Testis (tissue), 2 donors: ENCODE measurements at regions not wholly inside any gene's neighbourhood (a gene's known extent, or its start where the extent isn't known, plus 50 kb on each side); places are given as distances from the start of the nearest gene placed in this dataset.

Experiments
- DNase-seq: peaks from one replicate; pipeline ENCODE4 v3.0.0-alpha.2; 2019
- H3K27ac ChIP-seq, 2 donors: fragments of 200-600 bp; sonication (generic); one replicate each; pipeline ENCODE4 v1.5.1; 2019
- H3K27me3 ChIP-seq: fragments of 200-600 bp; sonication (generic); one replicate; pipeline ENCODE4 v1.5.1; 2019
- H3K36me3 ChIP-seq: fragments of 200-600 bp; sonication (generic); one replicate; pipeline ENCODE4 v1.5.1; 2017; ENCODE audit warnings: low read depth; ENCODE audit errors: missing control alignments
- H3K4me1 ChIP-seq: fragments of 200-600 bp; sonication (generic); one replicate; pipeline ENCODE4 v1.5.1; 2019
- H3K4me3 ChIP-seq, 2 donors: fragments of 200-600 bp; sonication (generic); one replicate each; pipeline ENCODE4 v1.5.1; 2017 to 2019
- H3K9me3 ChIP-seq: fragments of 200-600 bp; sonication (generic); one replicate; pipeline ENCODE4 v1.5.1; 2017
- CTCF ChIP-seq, 3 experiments: fragments of 450-650 bp in 2 of 3; fragments of 200-600 bp in 1 of 3; sonication (generic) in 1 of 3; IDR thresholded peaks; one replicate each; pipeline ENCODE4 v1.5.1; 2016 to 2019; ENCODE audit warnings: antibody characterized with exemption in 3 of 3, mild to moderate bottlenecking in 2 of 3, moderate library complexity in 1 of 3
- POLR2A ChIP-seq: fragments of 450-650 bp; IDR thresholded peaks from one replicate; pipeline ENCODE4 v1.6.1; 2017; ENCODE audit warnings: antibody characterized with exemption, mild to moderate bottlenecking, moderate library complexity
- WGBS, 2 donors: methylation state at CpG; one replicate each; pipeline ENCODE4 v1.1.5; 2018; 5-methylcytosine and 5-hydroxymethylcytosine counted together
- intact Hi-C: fragments of 100-400 bp; cut with DNase I; formaldehyde crosslinking; loops from one replicate; pipeline ENCODE4 v1.15.1; 2023; ENCODE audit warnings: low total_unique reads
- small RNA-seq, 2 donors: library from RNA; depleted of rRNA; stranded (forward); fragments of <200 nt; gene quantifications; one replicate each; pipeline ENCODE3, GENCODE V24; 2016

GRCh38 chr11:62017878-62018655 is 50.6 kb upstream of the FTH1 start:
- Histone ChIP-seq H3K36me3 (no peaks in the 10 kb centered on the region), H3K27me3 (no peaks in the 10 kb centered on the region), H3K4me3 (no peak overlapping the region), H3K4me1 (no peaks in the 10 kb centered on the region), H3K27ac (no peak overlapping the region), H3K9me3 (no peaks in the 10 kb centered on the region)
- WGBS, 2 donors: 91 to 94% methylated on average over 15 of the region's 15 CpGs
- no peak for DNase-seq
- intact Hi-C loops: no loop called here
- no peak for TF ChIP-seq CTCF (IDR thresholded peaks at IDR 0.05)
- TF ChIP-seq POLR2A: no peak

Small RNAs in the stretch of these regions (small RNA-seq; reads per million reads assigned to genes)
- gene AP003733.2: 0 reads per million in 2 donors
